IMR-90 (cell line): ENCODE measurements at regions not wholly inside any gene's neighbourhood (a gene's known extent, or its start where the extent isn't known, plus 50 kb on each side); places are given as distances from the start of the nearest gene placed in this dataset.

Experiments
- BHLHE40 ChIP-seq: fragments of 150-350 bp; IDR thresholded peaks from 2 replicates; pipeline ENCODE4 v1.6.1; 2016; ENCODE audit warnings: mild to moderate bottlenecking, low read depth, low read length
- CEBPB ChIP-seq: IDR thresholded peaks from 2 replicates; pipeline ENCODE4 v1.6.1; 2012; ENCODE audit warnings: low read depth, low read length, improper control_type of control experiment
- MAZ ChIP-seq: IDR thresholded peaks from 2 replicates; pipeline ENCODE4 v1.6.1; 2012; ENCODE audit warnings: low read depth, mild to moderate bottlenecking, low read length, improper control_type of control experiment, moderate library complexity, borderline replicate concordance
- MXI1 ChIP-seq: IDR thresholded peaks from 2 replicates; pipeline ENCODE4 v1.6.1; 2012; ENCODE audit warnings: low read depth, mild to moderate bottlenecking, low read length, moderate library complexity, borderline replicate concordance
- NFE2L2 ChIP-seq: fragments of 150-350 bp; IDR thresholded peaks from 2 replicates; pipeline ENCODE4 v1.6.1; 2016; ENCODE audit warnings: low read depth, mild to moderate bottlenecking, low read length
- POLR2A ChIP-seq: IDR thresholded peaks from 2 replicates; pipeline ENCODE4 v1.6.1; 2012; ENCODE audit warnings: mild to moderate bottlenecking, low read depth, low read length
- RAD21 ChIP-seq: IDR thresholded peaks from 2 replicates; pipeline ENCODE4 v1.6.1; 2012; ENCODE audit warnings: low read length, improper control_type of control experiment
- RFX5 ChIP-seq: IDR thresholded peaks from 2 replicates; pipeline ENCODE4 v1.8.0; 2012; ENCODE audit warnings: low read depth, mild to moderate bottlenecking, low read length, moderate library complexity
- SMC3 ChIP-seq: fragments of 150-350 bp; IDR thresholded peaks from 2 replicates; pipeline ENCODE4 v1.6.1; 2016; ENCODE audit warnings: low read depth, mild to moderate bottlenecking, antibody characterized with exemption, low read length, moderate library complexity
- USF2 ChIP-seq: fragments of 150-350 bp; IDR thresholded peaks from 2 replicates; pipeline ENCODE4 v1.6.1; 2017; ENCODE audit warnings: mild to moderate bottlenecking, antibody characterized with exemption, low read length, low read depth
- TF ChIP-seq, protein P1 (sequence below): conservative IDR thresholded peaks from 2 replicates; pipeline ENCODE4 v1.5.1; 2012; ENCODE audit warnings: mild to moderate bottlenecking, low read depth, low read length, improper control_type of control experiment

DNA sequence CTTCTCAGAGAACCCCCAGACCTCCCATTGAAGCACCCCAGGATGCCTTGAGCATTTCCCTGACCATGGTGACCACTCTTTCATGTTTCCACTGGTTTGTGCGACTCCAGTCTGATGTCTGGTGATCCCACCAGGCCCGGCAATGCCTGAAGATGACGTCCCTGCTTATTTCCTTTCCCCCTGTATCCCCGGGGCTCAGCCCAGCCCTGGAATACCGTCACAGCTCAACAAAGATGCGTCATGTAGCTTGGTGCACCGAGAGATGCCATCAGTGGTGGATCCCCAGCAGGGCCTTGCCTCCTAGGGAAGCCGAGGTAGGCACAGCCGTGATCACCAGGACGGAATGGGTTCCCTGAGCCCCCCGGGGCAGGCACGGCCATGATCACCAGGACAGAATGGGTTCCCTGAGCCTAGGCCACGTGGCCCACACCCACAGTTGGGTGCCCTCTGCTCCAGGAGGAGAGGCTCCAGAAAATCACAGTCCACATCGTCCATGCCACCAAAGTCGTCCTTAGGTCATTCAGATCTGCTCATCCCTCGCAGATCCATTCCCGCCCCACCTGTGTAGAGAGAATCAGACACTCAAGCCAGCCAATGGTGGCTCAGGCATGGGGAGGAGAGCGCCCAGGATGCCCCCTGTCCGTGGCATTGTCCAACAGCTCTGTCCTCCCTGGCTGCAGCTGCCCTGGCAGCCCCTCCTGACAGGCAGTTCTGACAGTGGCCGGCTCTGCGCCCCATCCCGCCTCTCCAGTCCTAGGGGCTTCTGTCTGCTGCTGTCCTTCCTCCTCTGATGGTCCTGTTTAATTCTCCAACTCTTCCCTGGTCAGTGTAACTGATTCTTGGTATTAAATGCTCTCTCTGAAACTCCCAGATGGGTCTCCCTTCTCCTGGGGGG, 261.1 kb downstream of the RBFOX3 start:
- TF ChIP-seq POLR2A (no peak), MXI1 (no peak), NFE2L2 (no peak), RFX5 (no peak), USF2 (no peak), RAD21 (no peak), BHLHE40 (no peak), CEBPB (no peak), SMC3 (no peak), MAZ (no peak)
- TF ChIP-seq, protein P1, sequence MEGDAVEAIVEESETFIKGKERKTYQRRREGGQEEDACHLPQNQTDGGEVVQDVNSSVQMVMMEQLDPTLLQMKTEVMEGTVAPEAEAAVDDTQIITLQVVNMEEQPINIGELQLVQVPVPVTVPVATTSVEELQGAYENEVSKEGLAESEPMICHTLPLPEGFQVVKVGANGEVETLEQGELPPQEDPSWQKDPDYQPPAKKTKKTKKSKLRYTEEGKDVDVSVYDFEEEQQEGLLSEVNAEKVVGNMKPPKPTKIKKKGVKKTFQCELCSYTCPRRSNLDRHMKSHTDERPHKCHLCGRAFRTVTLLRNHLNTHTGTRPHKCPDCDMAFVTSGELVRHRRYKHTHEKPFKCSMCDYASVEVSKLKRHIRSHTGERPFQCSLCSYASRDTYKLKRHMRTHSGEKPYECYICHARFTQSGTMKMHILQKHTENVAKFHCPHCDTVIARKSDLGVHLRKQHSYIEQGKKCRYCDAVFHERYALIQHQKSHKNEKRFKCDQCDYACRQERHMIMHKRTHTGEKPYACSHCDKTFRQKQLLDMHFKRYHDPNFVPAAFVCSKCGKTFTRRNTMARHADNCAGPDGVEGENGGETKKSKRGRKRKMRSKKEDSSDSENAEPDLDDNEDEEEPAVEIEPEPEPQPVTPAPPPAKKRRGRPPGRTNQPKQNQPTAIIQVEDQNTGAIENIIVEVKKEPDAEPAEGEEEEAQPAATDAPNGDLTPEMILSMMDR = no peak
